ENCODE measurements at regions not wholly inside any gene's neighbourhood (a gene's known extent, or its start where the extent isn't known, plus 50 kb on each side); places are given as distances from the start of the nearest gene placed in this dataset.

DNA sequence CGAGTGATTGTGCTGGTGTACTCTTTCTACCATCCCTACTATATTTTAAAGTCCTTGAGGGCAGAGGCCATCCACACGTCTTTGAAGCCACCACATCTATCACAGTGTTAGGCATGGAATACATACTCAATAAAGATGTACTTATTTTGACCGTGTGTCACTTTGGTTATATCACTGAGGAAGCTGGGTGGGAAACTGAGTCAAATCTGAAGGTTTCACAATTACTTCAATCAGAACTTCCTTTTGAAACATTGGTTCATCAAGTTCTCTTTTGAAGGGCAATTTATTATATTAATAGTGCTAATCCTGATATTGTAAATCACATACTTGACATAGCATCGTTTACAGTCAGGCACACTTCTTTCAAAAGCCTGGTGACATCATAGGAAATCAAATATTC lies 53.3 kb upstream of the ATP1B1 start:
- Histone ChIP-seq H3K9ac (ENCODE audit: low read depth, low read length) (no peak overlapping the region), H3K36me3 (ENCODE audit: insufficient read depth, low read length) (no peaks in the 10 kb centered on the region), H3K27ac (ENCODE audit: low read length) (no peak overlapping the region), H2AFZ (ENCODE audit: low read depth, low read length) (no peak overlapping the region), H3K79me2 (ENCODE audit: insufficient read depth, low read length) (no peaks in the 10 kb centered on the region), H3K4me2 (ENCODE audit: insufficient read depth, low read length) (no peak overlapping the region), H4K20me1 (ENCODE audit: insufficient read depth, low read length) (no peaks in the 10 kb centered on the region), H3K4me1 (ENCODE audit: insufficient read depth, low read length) (no peaks in the 10 kb centered on the region), H3K9me3 (ENCODE audit: insufficient read depth, low read length, severe bottlenecking) (no peaks in the 10 kb centered on the region), H3K27me3 (ENCODE audit: insufficient read depth, low read length, poor library complexity) (no peaks in the 10 kb centered on the region), H3K4me3 (ENCODE audit: low read depth in 1 of 2, low read length in 2 of 2) (no peak overlapping the region)
- TF ChIP-seq, protein P1, sequence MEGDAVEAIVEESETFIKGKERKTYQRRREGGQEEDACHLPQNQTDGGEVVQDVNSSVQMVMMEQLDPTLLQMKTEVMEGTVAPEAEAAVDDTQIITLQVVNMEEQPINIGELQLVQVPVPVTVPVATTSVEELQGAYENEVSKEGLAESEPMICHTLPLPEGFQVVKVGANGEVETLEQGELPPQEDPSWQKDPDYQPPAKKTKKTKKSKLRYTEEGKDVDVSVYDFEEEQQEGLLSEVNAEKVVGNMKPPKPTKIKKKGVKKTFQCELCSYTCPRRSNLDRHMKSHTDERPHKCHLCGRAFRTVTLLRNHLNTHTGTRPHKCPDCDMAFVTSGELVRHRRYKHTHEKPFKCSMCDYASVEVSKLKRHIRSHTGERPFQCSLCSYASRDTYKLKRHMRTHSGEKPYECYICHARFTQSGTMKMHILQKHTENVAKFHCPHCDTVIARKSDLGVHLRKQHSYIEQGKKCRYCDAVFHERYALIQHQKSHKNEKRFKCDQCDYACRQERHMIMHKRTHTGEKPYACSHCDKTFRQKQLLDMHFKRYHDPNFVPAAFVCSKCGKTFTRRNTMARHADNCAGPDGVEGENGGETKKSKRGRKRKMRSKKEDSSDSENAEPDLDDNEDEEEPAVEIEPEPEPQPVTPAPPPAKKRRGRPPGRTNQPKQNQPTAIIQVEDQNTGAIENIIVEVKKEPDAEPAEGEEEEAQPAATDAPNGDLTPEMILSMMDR (IDR thresholded peaks at IDR 0.05; ENCODE audit: borderline replicate concordance, extremely low read depth, low read length, poor library complexity, severe bottlenecking) = no peak
- no peak for TF ChIP-seq EZH2 (IDR thresholded peaks at IDR 0.05; ENCODE audit: borderline replicate concordance, low read depth, low read length, severe bottlenecking)
- ATAC-seq (ENCODE audit: insufficient read depth, low read depth) (no peak), DNase-seq (no peak)
